ENCODE measurements at regions not wholly inside any gene's neighbourhood (a gene's known extent, or its start where the extent isn't known, plus 50 kb on each side); places are given as distances from the start of the nearest gene placed in this dataset.

- Histone ChIP-seq H3K27me3 (no peaks in the 10 kb centered on the region), H3K4me3 (no peak overlapping the region), H3K36me3 (no peaks in the 10 kb centered on the region), H3K9me3 (no peaks in the 10 kb centered on the region), H3K27ac (no peak overlapping the region), H3K4me1 (no peaks in the 10 kb centered on the region)
- TF ChIP-seq EP300 (IDR thresholded peaks at IDR 0.05): no peak
- TF ChIP-seq POLR2AphosphoS5 (IDR thresholded peaks at IDR 0.05): no peak
- no peak for TF ChIP-seq POLR2A (IDR thresholded peaks at IDR 0.05)
- no peak for TF ChIP-seq CTCF (IDR thresholded peaks at IDR 0.05)
- intact Hi-C loops (cut with DNase I): no loop called here
- WGBS, 2 donors: 61 to 69% methylated on average over 7 of the region's 7 CpGs
- no peak for DNase-seq
Measured at GRCh38 chr4:177051473-177052060, 258.1 kb upstream of the NEIL3 start.

GRCh38 chr4:177052211-177052934 is 257.3 kb upstream of the NEIL3 start:
- intact Hi-C loops (cut with DNase I): no loop called here
- TF ChIP-seq CTCF (IDR thresholded peaks at IDR 0.05) (no peak), EP300 (IDR thresholded peaks at IDR 0.05) (no peak), POLR2AphosphoS5 (IDR thresholded peaks at IDR 0.05) (no peak), POLR2A (IDR thresholded peaks at IDR 0.05) (no peak)
- H3K36me3 ChIP-seq: no peaks in the 10 kb centered on the region
- no peak overlapping the region for H3K27ac ChIP-seq
- no peak overlapping the region for H3K4me3 ChIP-seq
- no peaks in the 10 kb centered on the region for H3K4me1 ChIP-seq
- H3K27me3 ChIP-seq: no peaks in the 10 kb centered on the region
- no peaks in the 10 kb centered on the region for H3K9me3 ChIP-seq
- DNase-seq: no peak
- 71 to 72% methylated on average over 4 of the region's 4 CpGs for WGBS, 2 donors

GRCh38 chr4:177057186-177057585 is 252.5 kb upstream of the NEIL3 start:
- Histone ChIP-seq H3K4me3 (no peak overlapping the region), H3K27ac (no peak overlapping the region), H3K4me1 (no peaks in the 10 kb centered on the region), H3K36me3 (no peaks in the 10 kb centered on the region), H3K9me3 (no peaks in the 10 kb centered on the region), H3K27me3 (no peaks in the 10 kb centered on the region)
- intact Hi-C loops (cut with DNase I): no loop called here
- TF ChIP-seq CTCF (IDR thresholded peaks at IDR 0.05): no peak
- TF ChIP-seq POLR2A (IDR thresholded peaks at IDR 0.05): no peak
- no peak for TF ChIP-seq EP300 (IDR thresholded peaks at IDR 0.05)
- TF ChIP-seq POLR2AphosphoS5 (IDR thresholded peaks at IDR 0.05): no peak
- no peak for DNase-seq
- WGBS, 2 donors: 47 to 67% methylated on average over 2 of the region's 2 CpGs

GRCh38 chr4:177064116-177064515 is 245.6 kb upstream of the NEIL3 start:
- intact Hi-C loops (cut with DNase I): no loop called here
- WGBS, 2 donors: 75 to 83% methylated on average over 2 of the region's 2 CpGs
- TF ChIP-seq POLR2A (IDR thresholded peaks at IDR 0.05) (no peak), POLR2AphosphoS5 (IDR thresholded peaks at IDR 0.05) (no peak), CTCF (IDR thresholded peaks at IDR 0.05) (no peak), EP300 (IDR thresholded peaks at IDR 0.05) (no peak)

More at GRCh38 chr4:177064116-177064515, 245.6 kb upstream of the NEIL3 start:
- no peaks in the 10 kb centered on the region for H3K4me1 ChIP-seq
- no peak overlapping the region for H3K4me3 ChIP-seq
- H3K27ac ChIP-seq: no peak overlapping the region
- no peak for DNase-seq
- H3K27me3 ChIP-seq: no peaks in the 10 kb centered on the region
- no peaks in the 10 kb centered on the region for H3K9me3 ChIP-seq
- H3K36me3 ChIP-seq: no peaks in the 10 kb centered on the region
